Lower leg skin (tissue), 3 donors: ENCODE measurements at regions not wholly inside any gene's neighbourhood (a gene's known extent, or its start where the extent isn't known, plus 50 kb on each side); places are given as distances from the start of the nearest gene placed in this dataset.

Experiments
- CTCF ChIP-seq, 3 donors: fragments of 450-650 bp; IDR thresholded peaks; one replicate each; pipeline ENCODE4 v1.5.1; 2016; ENCODE audit warnings: antibody characterized with exemption in 3 of 3, mild to moderate bottlenecking in 3 of 3, moderate library complexity in 2 of 3
- POLR2A ChIP-seq, 2 donors: fragments of 450-650 bp; IDR thresholded peaks; one replicate each; pipeline ENCODE4 v1.6.1; 2016 to 2017; ENCODE audit warnings: antibody characterized with exemption in 2 of 2, mild to moderate bottlenecking in 1 of 2, moderate library complexity in 1 of 2

- TF ChIP-seq POLR2A (IDR thresholded peaks at IDR 0.05) (no peak), CTCF (IDR thresholded peaks at IDR 0.05) (no peak)
These were observed 73.0 kb upstream of the CTTNBP2 start for GRCh38 chr7:117946151-117946633.
